K562 (cell line): ENCODE measurements at regions not wholly inside any gene's neighbourhood (a gene's known extent, or its start where the extent isn't known, plus 50 kb on each side); places are given as distances from the start of the nearest gene placed in this dataset.

Source experiments
- BACH1 ChIP-seq: fragments of 200-800 bp; sonication (Bioruptor generic); IDR thresholded peaks from 2 replicates; pipeline ENCODE4 v1.6.1; 2016; ENCODE audit warnings: missing genetic modification characterization, missing compliant biosample characterization
- BDP1 ChIP-seq: IDR thresholded peaks from 3 replicates; pipeline ENCODE4 v1.6.1; 2011; ENCODE audit not compliant: insufficient read length, insufficient read depth
- NR1H2 ChIP-seq: sonication (generic); formaldehyde crosslinking; IDR thresholded peaks from 2 replicates; pipeline ENCODE4 v1.4.0; 2020; ENCODE audit warnings: mild to moderate bottlenecking, missing genetic modification reagents
- ZNF583 ChIP-seq: fragments of 250-450 bp; sonication (Bioruptor Pico); IDR thresholded peaks from 2 replicates; pipeline ENCODE4 v1.4.0; 2020

DNA sequence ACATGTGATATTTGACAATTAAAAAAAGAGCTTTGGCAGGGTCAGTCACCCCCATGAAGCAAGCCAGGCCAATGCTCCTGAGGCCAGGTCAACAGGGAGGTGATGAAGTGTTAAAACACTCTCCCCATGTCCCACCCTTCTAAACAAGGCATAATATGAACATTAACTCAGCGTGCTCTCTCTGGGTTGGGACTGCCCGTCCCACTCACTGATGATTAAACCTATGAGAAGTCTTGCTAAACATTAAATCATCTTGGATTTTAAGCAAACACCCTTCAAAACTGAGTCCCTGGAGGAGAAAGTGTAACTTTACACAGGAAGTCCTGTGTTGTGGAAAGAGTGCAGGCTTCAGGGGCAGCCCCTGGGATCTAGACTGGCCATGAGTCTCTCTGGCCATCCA is 558.5 kb downstream of the CD83 start:
- no peak for TF ChIP-seq BACH1 (tag)
- TF ChIP-seq NR1H2 (CRISPR knock-in tag), result no peak
- no peak for TF ChIP-seq BDP1
- TF ChIP-seq ZNF583, result no peak
